Activated CD4-positive, alpha-beta memory T cell treated with anti-CD3 and anti-CD28 coated beads for 36 hours (primary cell): ENCODE measurements at regions not wholly inside any gene's neighbourhood (a gene's known extent, or its start where the extent isn't known, plus 50 kb on each side); places are given as distances from the start of the nearest gene placed in this dataset.

Source experiments
- CTCF ChIA-PET: fragments of 350-600 bp; sonication (Branson Sonifier 250); formaldehyde crosslinking; loops from one replicate; lab custom pipeline; 2021; ENCODE audit warnings: antibody characterized with exemption, inconsistent platforms; lab: Charles Lee
- POLR2A ChIA-PET: fragments of 350-600 bp; sonication (Branson Sonifier 250); formaldehyde crosslinking; loops from one replicate; lab custom pipeline; 2021; ENCODE audit warnings: antibody characterized with exemption; lab: Charles Lee
- DNase-seq: peaks from one replicate; pipeline ENCODE4 v3.0.0-alpha.2; 2020
- H3K27ac Mint-ChIP-seq: one replicate; pipeline ENCODE4 v1.8.0; 2021; ENCODE audit warnings: mixed read lengths
- H3K27me3 Mint-ChIP-seq: one replicate; pipeline ENCODE4 v1.8.0; 2021; ENCODE audit warnings: mixed read lengths
- H3K36me3 Mint-ChIP-seq: one replicate; pipeline ENCODE4 v1.8.0; 2021; ENCODE audit warnings: mixed read lengths
- H3K4me1 Mint-ChIP-seq: one replicate; pipeline ENCODE4 v1.8.0; 2021; ENCODE audit warnings: low read depth, mixed read lengths
- H3K4me3 Mint-ChIP-seq: one replicate; pipeline ENCODE4 v1.8.0; 2021; ENCODE audit warnings: mild to moderate bottlenecking, mixed read lengths
- H3K9me3 Mint-ChIP-seq: one replicate; pipeline ENCODE4 v1.8.0; 2021; ENCODE audit warnings: mixed read lengths
- intact Hi-C: fragments of 100-400 bp; cut with micrococcal nuclease; formaldehyde crosslinking; loops from one replicate; pipeline ENCODE4 v1.15.1; 2023

DNA sequence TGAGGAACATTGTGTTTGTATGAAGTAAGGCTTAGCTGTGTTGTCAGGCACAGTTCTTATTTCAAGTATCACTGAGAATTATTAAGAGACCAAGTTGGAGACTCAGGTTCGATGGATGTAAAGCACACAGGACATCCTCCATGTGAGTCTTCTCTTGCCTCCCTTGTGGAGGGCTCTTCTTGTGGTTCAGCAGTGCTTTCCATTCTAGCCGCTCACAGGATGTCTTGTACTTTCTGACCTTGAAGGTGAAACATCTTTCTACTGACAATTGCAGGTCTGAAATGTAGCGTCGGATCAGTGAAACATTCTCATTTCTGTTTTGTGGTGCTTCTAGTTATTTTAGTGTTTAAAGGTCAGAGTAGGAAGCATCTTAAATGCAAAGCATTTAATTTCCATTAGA is 154.6 kb downstream of the HIPK3 start:
- H3K27me3 Mint-ChIP-seq = peaks cover 8% of the 10 kb centered on the region
- CTCF ChIA-PET = no interaction called here
- POLR2A ChIA-PET = no interaction called here
- no peak for DNase-seq
- no peak overlapping the region for H3K27ac Mint-ChIP-seq
- H3K9me3 Mint-ChIP-seq = no peaks in the 10 kb centered on the region
- H3K36me3 Mint-ChIP-seq = no peaks in the 10 kb centered on the region
- no peaks in the 10 kb centered on the region for H3K4me1 Mint-ChIP-seq
- intact Hi-C loops = no loop called here
- no peak overlapping the region for H3K4me3 Mint-ChIP-seq

- Mint-ChIP-seq H3K36me3 (no peaks in the 10 kb centered on the region), H3K27ac (no peak overlapping the region), H3K9me3 (no peaks in the 10 kb centered on the region), H3K4me3 (no peak overlapping the region), H3K4me1 (no peaks in the 10 kb centered on the region), H3K27me3 (peaks cover 8% of the 10 kb centered on the region)
- ChIA-PET POLR2A (no interaction called here), CTCF (no interaction called here)
- intact Hi-C loops = no loop called here
- no peak for DNase-seq
These were observed 153.0 kb downstream of the HIPK3 start for GRCh38 chr11:33410086-33410765.
